WTC11 (cell line): ENCODE measurements at regions not wholly inside any gene's neighbourhood (a gene's known extent, or its start where the extent isn't known, plus 50 kb on each side); places are given as distances from the start of the nearest gene placed in this dataset.

Experiments used
- FOXJ3 ChIP-seq: sonication (generic); formaldehyde crosslinking; IDR thresholded peaks from 2 replicates; pipeline ENCODE4 v1.9.0; 2021; ENCODE audit warnings: missing genetic modification reagents, mild to moderate bottlenecking, borderline replicate concordance
- FOXK1 ChIP-seq: sonication (generic); formaldehyde crosslinking; IDR thresholded peaks from 2 replicates; pipeline ENCODE4 v1.8.0; 2022; ENCODE audit warnings: mild to moderate bottlenecking, moderate library complexity, missing genetic modification reagents
- MXD4 ChIP-seq: fragments of 250-450 bp; sonication (Bioruptor Pico); IDR thresholded peaks from 2 replicates; pipeline ENCODE4 v1.8.0; 2021; ENCODE audit warnings: mild to moderate bottlenecking, moderate library complexity, borderline replicate concordance
- NR2C2 ChIP-seq: sonication (generic); formaldehyde crosslinking; IDR thresholded peaks from 2 replicates; pipeline ENCODE4 v1.8.0; 2022; ENCODE audit warnings: mild to moderate bottlenecking, missing genetic modification reagents
- NR3C1 ChIP-seq: sonication (generic); formaldehyde crosslinking; conservative IDR thresholded peaks from 2 replicates; pipeline ENCODE4 v1.8.1; 2023; ENCODE audit warnings: low read depth, mild to moderate bottlenecking, missing genetic modification reagents
- SP1 ChIP-seq: sonication (generic); formaldehyde crosslinking; conservative IDR thresholded peaks from 2 replicates; pipeline ENCODE4 v1.8.1; 2022; ENCODE audit warnings: missing genetic modification reagents
- TF ChIP-seq, protein P1 (sequence below): sonication (generic); formaldehyde crosslinking; IDR thresholded peaks from 2 replicates; pipeline ENCODE4 v1.8.1; 2022; ENCODE audit warnings: low read depth, missing genetic modification reagents, borderline replicate concordance
- TF ChIP-seq, protein P2 (sequence below): sonication (generic); formaldehyde crosslinking; IDR thresholded peaks from 2 replicates; pipeline ENCODE4 v1.8.1; 2022; ENCODE audit warnings: low read depth, mild to moderate bottlenecking, moderate library complexity, missing genetic modification reagents, borderline replicate concordance
- TF ChIP-seq, protein P3 (sequence below): sonication (generic); formaldehyde crosslinking; IDR thresholded peaks from 2 replicates; pipeline ENCODE4 v1.8.1; 2023; ENCODE audit warnings: mild to moderate bottlenecking, missing genetic modification reagents
- TF ChIP-seq, protein P4 (sequence below): fragments of 250-450 bp; sonication (Bioruptor Pico); IDR thresholded peaks from 2 replicates; pipeline ENCODE4 v1.9.0; 2021; ENCODE audit warnings: mild to moderate bottlenecking
- TF ChIP-seq, protein P5 (sequence below): fragments of 200-600 bp; IDR thresholded peaks from 2 replicates; pipeline ENCODE4 v1.8.0; 2022; ENCODE audit warnings: antibody characterized with exemption

DNA sequence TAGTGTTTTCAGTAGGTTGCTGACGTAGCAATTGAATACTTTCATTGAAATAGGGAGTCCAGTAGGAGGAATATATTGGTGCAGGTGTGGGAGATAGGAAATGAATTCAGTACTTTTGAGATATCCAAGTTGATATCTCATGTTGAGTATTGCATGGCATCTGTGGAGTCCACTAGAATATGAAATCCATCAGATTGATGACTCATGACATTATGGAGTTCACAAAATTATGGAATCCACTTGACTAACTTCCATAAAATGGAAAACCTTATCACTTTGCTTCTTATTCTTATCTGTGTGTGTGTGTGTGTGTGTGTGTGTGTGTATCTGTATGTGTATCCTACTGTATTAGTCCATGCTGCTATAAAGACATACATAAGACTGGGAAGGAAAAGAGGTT is 513.5 kb upstream of the ZEB2 start:
- TF ChIP-seq NR2C2 (no peak), NR3C1 (CRISPR knock-in tag) (no peak), SP1 (CRISPR knock-in tag) (no peak), FOXJ3 (no peak), FOXK1 (CRISPR knock-in tag) (no peak), MXD4 (no peak)
- TF ChIP-seq, protein P1, sequence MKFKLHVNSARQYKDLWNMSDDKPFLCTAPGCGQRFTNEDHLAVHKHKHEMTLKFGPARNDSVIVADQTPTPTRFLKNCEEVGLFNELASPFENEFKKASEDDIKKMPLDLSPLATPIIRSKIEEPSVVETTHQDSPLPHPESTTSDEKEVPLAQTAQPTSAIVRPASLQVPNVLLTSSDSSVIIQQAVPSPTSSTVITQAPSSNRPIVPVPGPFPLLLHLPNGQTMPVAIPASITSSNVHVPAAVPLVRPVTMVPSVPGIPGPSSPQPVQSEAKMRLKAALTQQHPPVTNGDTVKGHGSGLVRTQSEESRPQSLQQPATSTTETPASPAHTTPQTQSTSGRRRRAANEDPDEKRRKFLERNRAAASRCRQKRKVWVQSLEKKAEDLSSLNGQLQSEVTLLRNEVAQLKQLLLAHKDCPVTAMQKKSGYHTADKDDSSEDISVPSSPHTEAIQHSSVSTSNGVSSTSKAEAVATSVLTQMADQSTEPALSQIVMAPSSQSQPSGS (CRISPR knock-in tag) = no peak
- TF ChIP-seq, protein P2, sequence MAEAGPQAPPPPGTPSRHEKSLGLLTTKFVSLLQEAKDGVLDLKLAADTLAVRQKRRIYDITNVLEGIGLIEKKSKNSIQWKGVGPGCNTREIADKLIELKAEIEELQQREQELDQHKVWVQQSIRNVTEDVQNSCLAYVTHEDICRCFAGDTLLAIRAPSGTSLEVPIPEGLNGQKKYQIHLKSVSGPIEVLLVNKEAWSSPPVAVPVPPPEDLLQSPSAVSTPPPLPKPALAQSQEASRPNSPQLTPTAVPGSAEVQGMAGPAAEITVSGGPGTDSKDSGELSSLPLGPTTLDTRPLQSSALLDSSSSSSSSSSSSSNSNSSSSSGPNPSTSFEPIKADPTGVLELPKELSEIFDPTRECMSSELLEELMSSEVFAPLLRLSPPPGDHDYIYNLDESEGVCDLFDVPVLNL (CRISPR knock-in tag) = no peak
- TF ChIP-seq, protein P3, sequence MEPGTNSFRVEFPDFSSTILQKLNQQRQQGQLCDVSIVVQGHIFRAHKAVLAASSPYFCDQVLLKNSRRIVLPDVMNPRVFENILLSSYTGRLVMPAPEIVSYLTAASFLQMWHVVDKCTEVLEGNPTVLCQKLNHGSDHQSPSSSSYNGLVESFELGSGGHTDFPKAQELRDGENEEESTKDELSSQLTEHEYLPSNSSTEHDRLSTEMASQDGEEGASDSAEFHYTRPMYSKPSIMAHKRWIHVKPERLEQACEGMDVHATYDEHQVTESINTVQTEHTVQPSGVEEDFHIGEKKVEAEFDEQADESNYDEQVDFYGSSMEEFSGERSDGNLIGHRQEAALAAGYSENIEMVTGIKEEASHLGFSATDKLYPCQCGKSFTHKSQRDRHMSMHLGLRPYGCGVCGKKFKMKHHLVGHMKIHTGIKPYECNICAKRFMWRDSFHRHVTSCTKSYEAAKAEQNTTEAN (CRISPR knock-in tag) = no peak
- TF ChIP-seq, protein P4, sequence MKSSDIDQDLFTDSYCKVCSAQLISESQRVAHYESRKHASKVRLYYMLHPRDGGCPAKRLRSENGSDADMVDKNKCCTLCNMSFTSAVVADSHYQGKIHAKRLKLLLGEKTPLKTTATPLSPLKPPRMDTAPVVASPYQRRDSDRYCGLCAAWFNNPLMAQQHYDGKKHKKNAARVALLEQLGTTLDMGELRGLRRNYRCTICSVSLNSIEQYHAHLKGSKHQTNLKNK (CRISPR knock-in tag) = no peak
- TF ChIP-seq, protein P5, sequence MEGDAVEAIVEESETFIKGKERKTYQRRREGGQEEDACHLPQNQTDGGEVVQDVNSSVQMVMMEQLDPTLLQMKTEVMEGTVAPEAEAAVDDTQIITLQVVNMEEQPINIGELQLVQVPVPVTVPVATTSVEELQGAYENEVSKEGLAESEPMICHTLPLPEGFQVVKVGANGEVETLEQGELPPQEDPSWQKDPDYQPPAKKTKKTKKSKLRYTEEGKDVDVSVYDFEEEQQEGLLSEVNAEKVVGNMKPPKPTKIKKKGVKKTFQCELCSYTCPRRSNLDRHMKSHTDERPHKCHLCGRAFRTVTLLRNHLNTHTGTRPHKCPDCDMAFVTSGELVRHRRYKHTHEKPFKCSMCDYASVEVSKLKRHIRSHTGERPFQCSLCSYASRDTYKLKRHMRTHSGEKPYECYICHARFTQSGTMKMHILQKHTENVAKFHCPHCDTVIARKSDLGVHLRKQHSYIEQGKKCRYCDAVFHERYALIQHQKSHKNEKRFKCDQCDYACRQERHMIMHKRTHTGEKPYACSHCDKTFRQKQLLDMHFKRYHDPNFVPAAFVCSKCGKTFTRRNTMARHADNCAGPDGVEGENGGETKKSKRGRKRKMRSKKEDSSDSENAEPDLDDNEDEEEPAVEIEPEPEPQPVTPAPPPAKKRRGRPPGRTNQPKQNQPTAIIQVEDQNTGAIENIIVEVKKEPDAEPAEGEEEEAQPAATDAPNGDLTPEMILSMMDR = no peak
